SK-N-DZ (cell line): ENCODE measurements at regions not wholly inside any gene's neighbourhood (a gene's known extent, or its start where the extent isn't known, plus 50 kb on each side); places are given as distances from the start of the nearest gene placed in this dataset.

ENCODE experiments used
- DNase-seq: peaks from one replicate; pipeline ENCODE4 v3.0.0-alpha.2; 2015; ENCODE audit warnings: low spot score

DNA sequence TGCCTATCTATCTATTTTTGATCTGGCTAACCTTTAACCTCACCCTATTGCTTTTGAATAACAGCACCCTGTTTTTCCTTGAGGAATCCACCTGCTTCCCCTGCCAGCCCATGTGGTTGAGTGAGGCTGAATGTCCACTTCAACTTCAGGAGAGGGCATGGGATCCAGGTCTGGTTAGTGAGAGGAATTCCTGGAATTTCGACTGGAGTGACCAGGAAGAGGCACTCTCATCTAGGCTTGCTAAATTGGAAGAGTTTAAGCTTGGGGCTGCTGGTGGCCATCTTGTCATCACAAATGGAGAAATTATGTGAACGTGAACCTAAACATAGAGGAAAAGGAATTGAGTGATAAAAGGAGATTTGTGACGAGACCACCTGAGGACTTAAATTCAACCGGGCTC, 322.1 kb downstream of the OSTF1 start:
- no peak for DNase-seq

DNA sequence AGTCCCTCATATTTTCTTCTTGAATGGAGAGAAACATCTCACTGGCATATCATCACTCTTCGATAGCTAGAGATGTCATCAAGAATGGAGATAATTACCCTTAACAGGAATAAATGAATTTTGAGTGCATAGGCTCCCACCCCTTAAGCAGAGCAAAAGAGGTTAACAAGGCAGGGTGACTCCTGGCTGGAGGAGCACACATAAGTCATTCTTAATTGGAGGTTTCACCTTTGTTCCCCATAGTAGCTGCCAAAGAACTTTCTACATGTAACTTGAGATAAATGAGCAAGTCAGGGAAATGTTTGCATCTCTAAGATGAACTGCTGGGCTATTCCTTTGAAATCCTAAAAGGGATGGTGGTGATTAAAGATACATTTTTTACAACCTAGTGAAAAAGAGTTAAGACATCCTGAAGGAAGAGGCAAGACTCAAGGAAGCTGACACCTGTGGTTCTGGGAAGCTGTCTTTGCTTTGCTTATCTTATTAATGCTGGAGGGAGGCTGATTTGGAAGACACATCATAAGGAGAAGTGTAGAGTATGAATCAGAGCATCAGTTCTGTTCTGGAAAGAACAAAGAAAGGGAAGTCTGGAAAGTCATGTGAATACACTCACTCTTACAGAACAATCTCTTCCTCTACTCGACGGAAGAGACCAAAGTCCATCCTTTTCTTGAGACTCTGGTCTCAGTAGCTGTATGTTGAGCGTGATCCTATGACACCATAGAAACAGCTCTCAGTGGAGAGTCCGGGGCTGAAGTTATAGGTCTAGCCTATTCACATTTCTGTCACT, 326.3 kb downstream of the OSTF1 start:
- DNase-seq: no peak

DNA sequence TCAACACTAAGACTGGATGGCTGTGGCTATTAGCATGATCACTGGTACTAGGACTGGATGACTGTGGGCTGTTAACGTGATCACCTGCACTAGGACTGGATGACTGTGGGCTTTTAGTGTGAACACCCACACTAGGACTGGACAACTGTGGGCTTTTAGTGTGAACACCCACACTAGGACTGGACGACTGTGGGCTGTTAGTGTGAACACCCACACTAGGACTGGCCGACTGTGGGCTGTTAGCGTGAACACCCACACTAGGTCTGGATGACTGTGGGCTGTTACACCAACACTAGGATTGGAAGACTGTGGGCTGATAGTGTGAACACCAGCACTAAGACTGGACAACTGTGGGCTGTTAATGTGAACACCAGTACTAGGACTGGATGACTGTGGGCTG, 329.2 kb downstream of the OSTF1 start:
- DNase-seq: no peak

DNA sequence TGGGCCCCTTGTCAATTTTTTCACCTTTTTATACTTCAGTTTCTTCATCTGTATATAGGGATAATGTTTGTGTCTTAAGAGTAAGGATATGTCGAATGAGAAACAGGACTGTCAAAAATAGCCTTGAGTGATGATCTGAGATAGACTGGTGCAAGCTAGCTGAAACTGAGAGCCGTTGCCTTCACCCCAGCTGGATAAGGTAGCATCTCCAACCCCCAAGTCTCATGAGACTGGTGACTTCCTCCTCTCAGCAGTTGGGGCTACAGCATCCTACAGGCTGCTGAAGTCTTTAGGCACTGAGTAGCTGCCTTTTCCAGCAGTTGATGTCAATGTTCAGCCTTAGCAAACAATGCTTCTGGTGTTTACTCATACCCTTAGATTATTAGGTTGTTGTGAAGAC, 330.2 kb downstream of the OSTF1 start:
- DNase-seq: no peak

DNA sequence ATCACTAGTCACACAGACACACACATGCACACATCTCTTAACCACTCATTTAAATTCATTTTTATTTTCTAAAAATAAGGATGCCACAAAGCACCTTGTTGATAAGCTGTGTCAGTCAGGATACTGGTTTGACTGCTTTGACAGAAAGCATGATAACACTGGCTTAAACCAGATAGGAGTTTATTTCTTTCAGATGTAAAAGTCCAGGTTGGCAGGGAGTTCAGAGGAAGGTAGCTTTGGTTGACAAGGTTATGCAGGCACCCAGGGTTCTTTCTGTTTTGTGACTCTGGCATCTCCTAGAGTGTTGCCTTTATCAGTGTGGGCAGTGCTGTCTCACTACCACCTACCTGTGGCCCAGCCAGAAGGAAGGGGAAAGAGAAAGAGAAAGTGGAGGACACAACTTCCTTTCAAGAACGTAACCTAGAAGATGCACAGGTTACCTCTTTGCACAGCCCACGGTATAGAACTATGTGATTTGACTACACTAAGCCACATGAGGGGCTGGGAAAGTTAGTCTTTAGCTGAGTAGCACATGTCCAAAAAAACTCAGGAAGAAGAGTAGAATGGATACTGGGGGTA, 334.7 kb downstream of the OSTF1 start:
- DNase-seq: no peak

DNA sequence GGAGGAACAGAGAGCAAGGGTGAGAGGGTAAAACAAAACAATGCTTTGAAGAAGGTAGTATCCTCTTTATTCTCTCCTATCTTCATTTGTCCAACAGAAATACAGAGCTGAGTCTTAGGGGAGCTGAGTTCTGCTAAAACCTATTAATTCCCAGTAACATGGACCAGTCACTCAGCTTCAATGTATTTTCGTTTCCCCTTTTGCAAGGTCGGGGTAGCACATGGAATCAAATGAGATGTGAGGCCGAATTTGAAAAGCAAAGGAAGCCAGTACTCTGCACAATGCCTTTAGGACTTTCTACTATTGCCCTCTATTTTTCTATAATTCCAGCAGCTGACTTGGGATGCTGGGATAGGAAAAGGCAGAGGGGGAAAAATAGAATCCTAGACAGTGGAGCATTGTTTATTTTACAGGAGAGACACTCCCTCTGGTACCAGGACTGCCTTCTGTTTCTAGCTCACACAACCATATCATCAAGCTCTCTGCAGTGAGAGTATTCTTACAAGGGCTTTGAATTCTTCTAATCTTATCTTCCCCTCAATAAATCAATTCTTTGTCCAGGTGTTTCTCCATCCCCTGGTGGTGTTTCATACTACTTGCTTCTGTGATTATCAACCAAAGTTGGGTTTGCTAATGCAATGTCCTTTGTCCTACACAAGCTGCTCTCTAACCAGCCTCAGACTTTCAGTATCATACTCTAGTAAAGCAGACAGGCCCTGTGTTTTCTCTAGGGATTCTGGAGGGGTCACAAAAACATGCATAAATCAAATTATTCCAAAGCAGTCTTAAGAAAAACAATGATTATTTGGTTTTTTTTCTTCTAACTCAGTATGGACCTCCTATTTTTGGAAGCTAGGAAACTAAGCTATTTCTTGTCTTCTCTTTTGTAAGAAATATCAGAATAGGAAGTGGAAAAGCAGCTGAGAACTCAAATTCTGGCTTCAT, 341.5 kb downstream of the OSTF1 start:
- DNase-seq: no peak

DNA sequence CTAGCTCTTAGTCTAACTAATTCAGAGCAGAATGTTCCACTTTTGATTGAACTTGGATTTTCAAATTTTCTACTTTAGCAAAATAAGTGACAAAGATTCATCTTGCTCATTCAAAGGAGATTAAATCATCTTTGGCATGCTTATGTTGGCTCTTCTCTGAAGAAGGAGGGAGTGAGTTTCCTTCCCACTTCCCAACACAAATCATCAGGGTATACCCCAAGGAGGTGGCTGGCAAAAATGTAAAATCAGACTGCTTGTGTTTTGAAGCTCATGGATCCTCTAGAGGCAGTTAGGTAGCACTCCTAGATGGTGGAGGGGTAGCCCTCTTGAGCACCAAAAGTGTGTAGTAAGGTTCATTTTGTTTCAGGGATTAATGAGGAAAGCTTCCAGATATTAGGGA, 343.1 kb downstream of the OSTF1 start:
- no peak for DNase-seq

DNA sequence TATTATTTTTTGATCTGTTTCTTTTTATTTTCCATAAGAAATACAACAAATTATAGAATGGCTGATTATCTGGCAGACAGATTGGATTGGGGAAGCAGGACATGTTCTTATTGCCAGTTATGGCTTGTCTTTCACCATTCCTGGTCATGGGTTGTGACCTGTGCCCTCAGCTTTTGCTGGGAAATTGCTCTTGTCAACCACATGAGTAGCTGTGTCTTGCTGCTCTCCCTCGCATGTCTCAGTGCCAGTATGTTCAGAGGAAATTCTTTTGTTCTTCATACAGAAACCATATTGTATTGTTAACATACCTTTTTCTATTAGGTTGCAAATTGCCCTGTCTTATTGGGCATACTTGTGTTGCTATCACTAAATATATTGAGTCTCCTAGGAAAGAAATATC, 344.1 kb downstream of the OSTF1 start:
- no peak for DNase-seq

DNA sequence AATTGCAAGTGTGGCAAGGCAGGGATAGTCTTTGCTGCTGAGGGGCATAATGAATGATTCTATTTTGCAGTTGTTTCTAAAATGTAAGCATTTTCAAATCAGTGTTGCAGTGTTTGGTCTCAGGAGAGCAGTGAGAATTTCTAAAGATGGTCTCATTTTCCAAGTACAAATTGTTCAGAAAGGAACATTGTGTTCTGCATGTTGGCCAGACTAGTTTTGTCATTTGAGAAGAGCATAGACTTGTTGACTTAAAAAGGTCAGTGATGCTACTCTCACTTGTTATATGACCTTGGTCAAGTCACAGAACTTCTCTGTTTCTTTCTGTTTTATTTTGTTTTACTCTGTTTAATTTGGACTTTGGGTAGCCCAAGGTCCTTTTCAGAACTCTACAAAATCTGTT, 344.6 kb downstream of the OSTF1 start:
- no peak for DNase-seq

DNA sequence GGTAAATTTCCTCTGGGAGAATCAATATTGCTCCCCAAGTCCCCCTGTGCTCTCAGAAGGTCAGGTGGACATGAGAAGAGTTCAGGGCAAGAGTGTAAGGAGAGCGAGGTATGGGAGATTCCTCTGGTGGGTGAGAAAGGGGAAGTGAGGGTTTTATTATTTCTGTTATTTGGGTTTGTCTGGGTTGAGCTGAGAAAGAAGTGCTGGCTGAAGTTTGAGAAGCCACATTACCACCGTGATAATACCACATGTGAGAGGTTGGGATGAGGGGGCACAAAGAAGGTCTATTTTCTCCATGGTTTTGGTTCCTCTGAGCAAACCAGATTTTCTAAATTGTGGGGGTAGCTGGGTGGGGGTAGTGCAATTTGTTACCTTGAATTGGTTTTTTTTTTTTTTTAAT, 350.4 kb downstream of the OSTF1 start:
- DNase-seq: no peak

DNA sequence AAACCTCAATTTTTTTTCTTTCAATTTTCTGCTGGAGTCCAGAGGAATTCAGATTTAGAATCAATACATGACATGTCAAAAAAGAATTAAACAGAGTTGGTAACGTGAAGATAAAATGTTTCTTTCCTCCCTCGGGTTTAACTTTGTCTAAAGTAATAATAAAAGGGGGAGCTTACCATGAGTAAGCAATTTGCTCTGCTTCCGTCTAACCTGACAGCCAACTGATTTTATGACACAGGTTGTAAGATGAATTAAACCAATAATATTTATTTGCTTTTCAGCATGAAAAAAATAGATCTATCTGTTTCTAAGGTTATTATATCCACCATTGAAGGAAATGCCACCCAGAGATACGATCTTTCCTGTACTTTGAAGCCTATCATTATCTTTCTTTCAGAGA, 352.6 kb downstream of the OSTF1 start:
- no peak for DNase-seq

DNA sequence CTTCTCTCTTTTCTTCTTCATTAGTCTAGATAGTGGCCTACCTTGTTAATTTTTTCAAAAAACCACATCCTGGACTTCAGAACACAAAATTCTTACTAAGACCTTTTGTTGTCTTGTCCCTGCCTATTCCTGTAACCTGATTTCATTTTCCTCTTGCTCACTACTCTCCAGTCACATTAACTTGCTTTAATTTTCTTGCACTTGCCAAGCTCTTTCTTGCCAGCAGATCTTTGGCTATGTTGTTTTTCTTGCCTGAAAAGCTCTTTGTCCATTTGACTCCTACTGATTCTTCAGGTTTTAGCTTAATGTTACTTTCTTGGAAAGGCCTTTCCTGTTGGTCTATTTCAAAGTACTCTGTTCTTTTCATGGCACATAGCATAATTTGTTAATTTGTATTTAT, 356.8 kb downstream of the OSTF1 start:
- no peak for DNase-seq

DNA sequence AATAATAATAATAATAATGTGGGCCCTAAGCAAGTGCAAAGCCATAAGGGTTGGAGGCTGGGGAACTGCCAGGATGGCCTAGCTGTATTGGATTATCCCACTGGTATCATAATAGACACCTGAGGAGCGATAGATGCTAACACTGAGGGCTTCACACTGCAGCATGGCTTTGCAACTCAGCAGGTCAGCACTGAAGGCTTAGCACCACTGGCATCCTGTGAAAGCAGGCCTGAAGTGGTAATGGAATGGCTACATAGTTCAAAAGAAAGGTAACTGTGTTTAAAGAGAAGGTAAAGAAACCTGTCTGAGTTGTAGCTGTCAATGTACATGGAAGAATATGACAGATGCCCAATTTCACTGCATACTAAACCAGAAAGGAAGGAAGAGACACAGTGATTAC, 359.0 kb downstream of the OSTF1 start:
- DNase-seq: no peak

DNA sequence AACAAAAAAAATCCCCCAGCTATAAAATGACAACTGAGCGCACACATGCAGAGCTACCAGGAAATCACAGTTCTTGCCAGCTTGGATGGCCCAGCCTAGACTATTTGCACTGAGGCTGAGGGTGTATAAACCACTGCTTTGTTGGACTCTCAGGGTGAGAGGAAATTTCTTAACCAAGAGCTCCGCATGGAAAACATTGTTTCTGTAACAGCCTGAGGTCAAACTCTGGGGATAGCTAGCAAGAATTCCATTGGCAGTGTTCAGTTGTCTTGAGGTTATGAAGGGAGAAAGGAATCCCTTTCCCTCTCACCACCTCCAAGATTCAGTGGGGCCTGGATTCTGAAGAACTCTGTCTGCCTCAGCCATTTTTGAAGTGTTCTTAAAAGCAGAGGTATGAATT, 360.0 kb downstream of the OSTF1 start:
- DNase-seq: no peak

DNA sequence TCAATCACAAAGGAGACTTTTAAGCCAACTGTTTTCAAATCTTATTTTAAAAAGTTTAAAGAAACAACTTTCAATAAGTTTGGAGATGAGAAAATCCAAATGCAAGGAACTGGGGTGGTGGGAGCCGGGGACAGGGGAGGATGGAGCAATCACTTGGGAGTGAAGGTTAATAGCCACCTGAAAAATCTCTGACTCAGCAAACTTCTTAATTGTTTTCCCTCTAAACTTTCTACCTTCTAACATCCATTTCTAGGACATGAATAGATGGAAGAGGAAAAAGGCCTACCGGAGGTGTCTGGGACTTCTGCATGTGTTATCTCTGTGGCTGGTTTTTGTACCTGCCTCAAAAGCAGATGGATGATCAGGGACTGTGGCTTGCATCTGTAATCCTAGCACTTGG, 360.6 kb downstream of the OSTF1 start:
- DNase-seq: no peak

DNA sequence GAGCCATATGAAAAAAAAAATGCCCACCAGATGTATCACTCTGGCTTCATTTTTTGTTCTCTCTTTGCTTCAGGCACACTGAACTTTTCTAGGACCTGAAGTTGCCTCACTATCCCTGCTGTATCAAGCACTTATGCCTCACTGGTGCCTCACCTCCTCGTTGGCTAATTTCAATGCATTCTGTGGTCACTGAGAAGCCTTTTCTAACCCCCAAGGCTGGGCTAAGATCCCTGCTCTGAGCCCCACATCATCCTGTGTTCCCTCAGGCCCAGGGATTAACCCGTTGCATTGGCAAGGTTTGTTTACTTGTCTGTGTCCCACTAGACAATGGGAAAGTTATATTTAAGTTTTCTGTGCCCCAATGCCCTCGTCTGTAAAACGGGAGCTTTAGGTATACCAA, 362.7 kb downstream of the OSTF1 start:
- no peak for DNase-seq

DNA sequence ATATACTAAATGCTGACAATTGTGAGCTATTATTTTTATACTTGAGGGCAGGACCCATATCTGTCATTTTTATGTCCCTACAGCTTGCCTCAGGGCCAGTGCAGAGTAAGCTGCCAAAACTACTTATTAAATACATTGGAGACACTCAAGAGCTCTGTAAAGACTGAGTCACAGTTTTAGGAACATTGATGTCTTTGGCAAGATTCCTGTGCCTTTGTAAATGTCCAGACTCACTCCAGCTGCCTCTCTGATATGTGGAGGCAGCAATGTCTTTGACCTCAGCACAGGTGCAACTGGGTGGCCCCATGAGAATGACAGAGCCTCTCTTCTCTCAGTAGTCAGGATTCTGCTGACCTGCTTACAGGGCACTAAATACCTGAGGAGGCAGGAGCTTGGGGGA, 363.2 kb downstream of the OSTF1 start:
- DNase-seq: no peak

DNA sequence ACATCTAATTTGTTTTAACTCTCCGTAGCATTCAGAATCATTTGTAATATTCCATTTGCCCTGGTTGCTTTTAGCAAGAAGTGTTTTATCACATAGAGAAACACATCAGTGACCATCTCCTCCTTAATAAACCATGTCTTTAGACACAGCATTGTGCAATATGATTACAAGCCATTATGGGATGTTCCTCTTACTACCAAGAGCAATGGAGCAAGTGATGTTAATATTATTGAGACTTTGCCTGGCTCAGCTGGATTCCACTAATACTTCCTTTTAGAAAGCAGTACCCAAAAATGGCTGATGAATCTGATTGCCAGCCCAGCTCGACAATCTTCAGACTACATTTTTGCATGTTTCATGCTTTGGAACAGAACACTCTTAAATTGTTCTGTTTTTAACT, 364.2 kb downstream of the OSTF1 start:
- DNase-seq: no peak

DNA sequence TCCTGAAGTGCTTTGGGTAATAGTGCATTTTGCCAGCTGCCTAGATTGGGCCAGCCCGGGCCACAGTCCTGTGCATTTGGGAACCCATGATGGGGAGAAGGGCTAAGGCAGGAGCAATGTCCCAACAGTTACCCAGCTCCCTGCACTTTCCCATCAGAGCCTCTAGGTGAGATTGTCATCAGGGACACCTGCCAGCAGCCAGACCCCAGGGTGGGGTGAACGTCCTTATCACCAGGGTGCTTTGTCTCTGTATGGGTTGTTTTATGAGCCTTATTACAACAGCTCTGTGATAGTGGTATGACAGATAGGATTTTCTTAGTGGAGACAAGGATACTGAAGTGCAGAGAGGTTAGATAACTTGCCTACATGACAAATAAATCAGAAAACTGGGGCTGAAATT, 365.7 kb downstream of the OSTF1 start:
- no peak for DNase-seq

DNA sequence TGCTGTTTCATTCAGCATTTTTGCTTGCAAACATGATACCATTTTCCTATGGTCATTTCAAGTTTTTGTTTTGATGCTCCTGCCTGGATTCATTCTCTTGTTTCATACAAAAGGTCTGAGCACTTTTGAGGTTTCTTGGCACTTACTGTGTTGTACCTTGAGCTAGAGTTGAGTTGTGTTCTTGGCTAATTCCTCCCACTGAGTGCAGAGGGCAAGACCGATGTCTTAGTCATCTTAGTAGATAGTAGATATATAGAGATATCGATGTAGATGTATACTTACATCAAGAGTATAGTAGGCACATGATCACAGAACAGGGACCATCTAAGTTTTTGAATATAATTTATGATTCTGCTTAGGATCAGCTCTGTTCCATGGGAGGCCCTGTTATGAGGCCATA, 366.6 kb downstream of the OSTF1 start:
- no peak for DNase-seq

DNA sequence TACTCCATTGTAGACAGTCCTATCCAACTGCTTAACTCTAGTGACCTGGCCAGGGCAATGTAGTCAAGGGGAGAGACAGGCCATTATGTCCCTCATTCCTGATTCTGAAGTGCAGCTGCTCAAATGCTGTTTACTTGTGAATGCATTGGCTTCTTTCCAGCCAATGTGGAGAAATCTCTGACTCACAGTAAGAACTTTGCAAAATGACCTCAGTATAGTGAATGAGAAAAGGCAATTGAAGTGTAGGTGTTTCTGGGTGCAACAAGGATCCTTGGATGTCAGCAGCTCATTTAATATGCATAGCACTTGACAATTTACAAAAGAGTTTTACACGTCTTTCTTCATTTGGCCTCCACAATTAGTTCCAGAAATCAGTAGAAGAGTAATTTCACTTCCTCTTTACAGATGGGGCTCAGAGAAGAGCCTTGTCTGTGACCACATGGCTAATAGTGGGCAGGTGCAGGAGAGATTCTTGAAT, 367.2 kb downstream of the OSTF1 start:
- DNase-seq: no peak

DNA sequence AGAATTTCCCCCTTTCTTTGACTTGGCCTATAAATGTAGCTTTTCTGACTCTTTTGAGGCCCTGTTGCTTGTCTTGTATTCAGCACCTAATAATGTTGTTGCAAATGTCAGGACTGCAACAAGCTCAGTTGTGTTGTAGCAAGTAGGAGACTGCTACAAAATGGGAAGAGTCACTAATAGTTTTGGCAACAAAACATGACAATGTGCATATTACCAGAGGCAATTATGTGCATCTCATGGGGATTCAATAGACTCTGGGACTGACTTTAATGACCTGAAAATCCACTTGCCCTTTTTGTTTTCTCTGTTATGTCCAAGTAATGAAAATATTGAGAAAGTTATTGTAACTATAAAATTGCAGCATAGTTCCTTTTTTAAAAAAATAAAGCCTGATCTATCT, 368.4 kb downstream of the OSTF1 start:
- DNase-seq: no peak
